Mesenchymal stem cell (in vitro differentiated cells and primary cell): ENCODE measurements at regions not wholly inside any gene's neighbourhood (a gene's known extent, or its start where the extent isn't known, plus 50 kb on each side); places are given as distances from the start of the nearest gene placed in this dataset.

Experiments
- DNase-seq: peaks from one replicate; pipeline ENCODE4 v3.0.0-alpha.2; 2013
- H2AFZ ChIP-seq: one replicate; pipeline ENCODE4 v1.6.1; 2013; ENCODE audit warnings: low read depth, mild to moderate bottlenecking, control low read depth, inconsistent platforms, low read length, moderate library complexity
- H2AK5ac ChIP-seq: 2 replicates; pipeline ENCODE4 v1.6.1; 2013; ENCODE audit warnings: low read length, moderate library complexity, mild to moderate bottlenecking, inconsistent platforms; ENCODE audit not compliant: severe bottlenecking
- H2BK120ac ChIP-seq: one replicate; pipeline ENCODE4 v1.6.1; 2013; ENCODE audit warnings: low read depth, mild to moderate bottlenecking, inconsistent platforms, low read length, moderate library complexity
- H2BK12ac ChIP-seq, 2 experiments: one replicate each; pipeline ENCODE4 v1.6.1; 2013; ENCODE audit warnings: inconsistent platforms in 2 of 2, low read length in 2 of 2, mild to moderate bottlenecking in 2 of 2, moderate library complexity in 2 of 2, control low read depth in 1 of 2
- H2BK15ac ChIP-seq: one replicate; pipeline ENCODE4 v1.6.1; 2013; ENCODE audit warnings: mild to moderate bottlenecking, low read depth, inconsistent platforms; ENCODE audit not compliant: poor library complexity, severe bottlenecking
- H2BK5ac ChIP-seq: 2 replicates; pipeline ENCODE4 v1.6.1; 2013; ENCODE audit warnings: low read depth, mild to moderate bottlenecking, low read length, control low read depth, inconsistent platforms; ENCODE audit not compliant: poor library complexity, severe bottlenecking
- H3K14ac ChIP-seq, 2 experiments: one replicate each; pipeline ENCODE4 v1.6.1; 2013; ENCODE audit warnings: inconsistent platforms in 2 of 2, low read length in 2 of 2, control low read depth in 1 of 2, mild to moderate bottlenecking in 1 of 2, moderate library complexity in 1 of 2
- H3K18ac ChIP-seq, 2 experiments: one replicate each; pipeline ENCODE4 v1.6.1; 2013; ENCODE audit warnings: inconsistent platforms in 2 of 2, low read length in 2 of 2, control low read depth in 1 of 2, low read depth in 1 of 2, mild to moderate bottlenecking in 1 of 2
- H3K23ac ChIP-seq, 2 experiments: one replicate each; pipeline ENCODE4 v1.6.1; 2013; ENCODE audit warnings: inconsistent platforms in 2 of 2, low read length in 2 of 2, mild to moderate bottlenecking in 2 of 2, moderate library complexity in 2 of 2, control low read depth in 1 of 2
- H3K27ac ChIP-seq: 2 replicates; pipeline ENCODE4 v1.5.1; 2013; ENCODE audit warnings: mild to moderate bottlenecking, moderate library complexity, low read length, control low read depth, inconsistent platforms; ENCODE audit not compliant: poor library complexity, severe bottlenecking
- H3K27me3 ChIP-seq, 2 experiments: 2 replicates each; pipeline versions ENCODE4 v1.6.1 to v1.7.0; 2013; ENCODE audit warnings: low read length in 2 of 2, mild to moderate bottlenecking in 2 of 2, moderate library complexity in 2 of 2, control low read depth in 1 of 2, inconsistent platforms in 1 of 2; ENCODE audit not compliant: control insufficient read depth in 1 of 2, insufficient read depth in 1 of 2
- H3K36me3 ChIP-seq, 2 experiments: 2 replicates each; pipeline versions ENCODE4 v1.6.1 to v1.7.0; 2013; ENCODE audit warnings: low read length in 2 of 2, control low read depth in 1 of 2, inconsistent platforms in 1 of 2, low read depth in 1 of 2, mild to moderate bottlenecking in 1 of 2; ENCODE audit not compliant: insufficient read depth in 2 of 2, control insufficient read depth in 1 of 2
- H3K4ac ChIP-seq, 2 experiments: one replicate each; pipeline ENCODE4 v1.6.1; 2013; ENCODE audit warnings: inconsistent platforms in 2 of 2, low read length in 2 of 2, mild to moderate bottlenecking in 2 of 2, moderate library complexity in 2 of 2, control low read depth in 1 of 2, low read depth in 1 of 2
- H3K4me1 ChIP-seq: 2 replicates; pipeline ENCODE4 v1.6.1; 2013; ENCODE audit warnings: low read depth, low read length, control low read depth; ENCODE audit not compliant: control insufficient read depth, insufficient read depth
- H3K4me2 ChIP-seq: 2 replicates; pipeline ENCODE4 v1.6.1; 2013; ENCODE audit warnings: low read length, mild to moderate bottlenecking, inconsistent platforms; ENCODE audit not compliant: poor library complexity, severe bottlenecking
- H3K4me3 ChIP-seq, 2 experiments: 2 replicates each; pipeline versions ENCODE4 v1.5.1 to v1.7.0; 2013; ENCODE audit warnings: low read length in 2 of 2, mild to moderate bottlenecking in 2 of 2, control low read depth in 1 of 2, low read depth in 1 of 2; ENCODE audit not compliant: insufficient read depth in 1 of 2
- H3K79me1 ChIP-seq: replicated peaks from 2 replicates; pipeline ENCODE4 v1.6.1; 2013; ENCODE audit warnings: mild to moderate bottlenecking, control low read depth, low read length, inconsistent platforms; ENCODE audit not compliant: poor library complexity, severe bottlenecking
- H3K9ac ChIP-seq: 2 replicates; pipeline ENCODE4 v1.7.0; 2013; ENCODE audit warnings: mild to moderate bottlenecking, low read length, moderate library complexity
- H3K9me3 ChIP-seq: 2 replicates; pipeline ENCODE4 v1.7.0; 2013; ENCODE audit warnings: mild to moderate bottlenecking, low read length; ENCODE audit not compliant: control insufficient read depth
- H4K8ac ChIP-seq: one replicate; pipeline ENCODE4 v1.6.1; 2013; ENCODE audit warnings: inconsistent platforms, mild to moderate bottlenecking, low read length, moderate library complexity
- H4K91ac ChIP-seq: one replicate; pipeline ENCODE4 v1.6.1; 2013; ENCODE audit warnings: mild to moderate bottlenecking, low read length, inconsistent platforms
- WGBS: methylation state at CpG from one replicate; pipeline ENCODE4 v1.1.7; 2013; ENCODE audit warnings: mixed read lengths; 5-methylcytosine and 5-hydroxymethylcytosine counted together

GRCh38 chr9:88237991-88238571 lies 99.8 kb upstream of the SPATA31C2 start:
- no peak overlapping the region for H4K91ac ChIP-seq
- H3K79me1 ChIP-seq = no peaks in the 10 kb centered on the region
- no peak overlapping the region for H2BK15ac ChIP-seq
- H3K4ac ChIP-seq = no peak overlapping the region
- no peak overlapping the region for H3K27ac ChIP-seq
- H2BK120ac ChIP-seq = no peak overlapping the region
- no peak overlapping the region for H3K9ac ChIP-seq
- no peak overlapping the region for H3K4me2 ChIP-seq
- WGBS = 93% methylated on average over 8 of the region's 11 CpGs
- no peak overlapping the region for H2AK5ac ChIP-seq
- H4K8ac ChIP-seq = no peak overlapping the region
- no peak overlapping the region for H3K14ac ChIP-seq
- DNase-seq = no peak
- H2AFZ ChIP-seq = no peak overlapping the region
- H3K18ac ChIP-seq = no peak overlapping the region
- H2BK5ac ChIP-seq = no peak overlapping the region
- no peak overlapping the region for H2BK12ac ChIP-seq
- H3K4me1 ChIP-seq = peaks cover 3% of the 10 kb centered on the region
- no peaks in the 10 kb centered on the region for H3K27me3 ChIP-seq
- no peak overlapping the region for H3K4me3 ChIP-seq
- no peaks in the 10 kb centered on the region for H3K9me3 ChIP-seq
- H3K36me3 ChIP-seq = no peaks in the 10 kb centered on the region
- no peak overlapping the region for H3K23ac ChIP-seq

DNA sequence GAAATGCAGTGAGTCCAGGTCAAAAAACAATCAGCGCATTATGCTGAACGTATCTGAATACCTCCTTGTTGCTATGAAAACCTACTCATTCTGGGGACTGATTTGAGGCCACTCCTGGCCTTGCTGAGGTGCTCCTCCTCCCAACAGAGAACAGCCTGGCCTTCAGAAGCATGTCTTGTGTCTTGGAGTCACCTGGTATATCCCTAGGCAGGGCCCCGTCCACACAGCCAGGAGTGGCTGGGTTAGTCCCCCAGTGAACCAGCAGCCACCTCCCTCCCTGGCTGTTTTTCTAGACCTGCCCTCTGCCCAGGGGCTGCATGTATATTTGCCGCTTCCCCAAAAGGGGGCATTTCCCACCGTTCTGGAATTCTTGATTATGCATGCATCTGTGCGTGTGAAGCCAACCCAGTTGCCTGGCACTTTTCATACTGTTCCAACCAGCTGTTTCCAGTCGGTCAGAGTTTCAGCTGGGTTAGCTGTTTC lies 99.2 kb upstream of the SPATA31C2 start:
- Histone ChIP-seq H4K91ac (no peak overlapping the region), H2AFZ (no peak overlapping the region), H3K18ac (no peak overlapping the region), H4K8ac (no peak overlapping the region), H3K27ac (no peak overlapping the region), H3K4me1 (peaks cover 3% of the 10 kb centered on the region), H2BK120ac (no peak overlapping the region), H3K23ac (no peak overlapping the region), H3K36me3 (no peaks in the 10 kb centered on the region), H2BK12ac (no peak overlapping the region), H3K14ac (no peak overlapping the region), H3K4me3 (no peak overlapping the region), H3K27me3 (no peaks in the 10 kb centered on the region), H3K9ac (no peak overlapping the region), H3K9me3 (no peaks in the 10 kb centered on the region), H3K4me2 (no peak overlapping the region), H2BK15ac (no peak overlapping the region), H2BK5ac (no peak overlapping the region), H2AK5ac (no peak overlapping the region), H3K79me1 (no peaks in the 10 kb centered on the region), H3K4ac (no peak overlapping the region)
- DNase-seq = no peak
- 78% methylated on average over 7 of the region's 7 CpGs for WGBS

GRCh38 chr9:88236511-88237478 lies 98.5 kb upstream of the SPATA31C2 start:
- no peak overlapping the region for H2BK120ac ChIP-seq
- no peak overlapping the region for H3K9ac ChIP-seq
- H4K91ac ChIP-seq = no peak overlapping the region
- peaks cover 3% of the 10 kb centered on the region for H3K4me1 ChIP-seq
- H2BK12ac ChIP-seq = no peak overlapping the region
- no peak overlapping the region for H2BK5ac ChIP-seq
- no peak overlapping the region for H3K23ac ChIP-seq
- H3K9me3 ChIP-seq = no peaks in the 10 kb centered on the region
- no peaks in the 10 kb centered on the region for H3K36me3 ChIP-seq
- 87% methylated on average over 18 of the region's 18 CpGs for WGBS
- no peak overlapping the region for H3K18ac ChIP-seq
- no peaks in the 10 kb centered on the region for H3K27me3 ChIP-seq
- no peaks in the 10 kb centered on the region for H3K79me1 ChIP-seq
- H3K27ac ChIP-seq = no peak overlapping the region
- no peak for DNase-seq
- H2BK15ac ChIP-seq = no peak overlapping the region
- no peak overlapping the region for H3K4me2 ChIP-seq
- no peak overlapping the region for H2AK5ac ChIP-seq
- no peak overlapping the region for H3K4ac ChIP-seq
- no peak overlapping the region for H2AFZ ChIP-seq
- H3K4me3 ChIP-seq = no peak overlapping the region
- no peak overlapping the region for H4K8ac ChIP-seq
- H3K14ac ChIP-seq = no peak overlapping the region

DNA sequence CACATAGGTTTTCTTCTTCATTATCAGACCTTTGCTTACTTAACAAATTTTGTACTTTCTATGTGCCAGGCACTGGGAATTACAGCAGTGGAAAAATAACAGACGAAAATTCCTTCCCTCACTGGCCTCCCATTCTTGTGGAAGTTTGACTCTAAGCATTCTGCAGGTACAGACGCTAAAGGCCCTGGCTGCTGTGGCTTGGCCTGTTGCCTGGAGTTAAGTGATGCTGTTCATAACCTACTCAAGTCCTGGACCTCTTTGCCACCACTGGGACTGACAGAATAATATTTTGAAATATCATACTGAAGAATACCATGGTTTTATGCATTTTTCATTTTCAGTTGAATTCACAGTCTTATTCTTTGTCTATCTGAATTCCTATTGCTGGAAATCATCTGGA lies 97.3 kb upstream of the SPATA31C2 start:
- no peak overlapping the region for H3K4me2 ChIP-seq
- H4K91ac ChIP-seq = no peak overlapping the region
- H3K4me3 ChIP-seq = no peak overlapping the region
- no peak overlapping the region for H2BK12ac ChIP-seq
- no peak overlapping the region for H3K14ac ChIP-seq
- no peak overlapping the region for H3K18ac ChIP-seq
- no peak overlapping the region for H2AFZ ChIP-seq
- no peaks in the 10 kb centered on the region for H3K27me3 ChIP-seq
- H3K4ac ChIP-seq = no peak overlapping the region
- no peak overlapping the region for H2BK5ac ChIP-seq
- WGBS = 78% methylated on average over 2 of the region's 2 CpGs
- no peak overlapping the region for H2BK120ac ChIP-seq
- no peak for DNase-seq
- no peaks in the 10 kb centered on the region for H3K36me3 ChIP-seq
- H3K4me1 ChIP-seq = peaks cover 3% of the 10 kb centered on the region
- no peak overlapping the region for H2AK5ac ChIP-seq
- no peak overlapping the region for H3K9ac ChIP-seq
- no peak overlapping the region for H4K8ac ChIP-seq
- no peak overlapping the region for H3K23ac ChIP-seq
- no peak overlapping the region for H2BK15ac ChIP-seq
- peaks cover 3% of the 10 kb centered on the region for H3K9me3 ChIP-seq
- H3K79me1 ChIP-seq = no peaks in the 10 kb centered on the region
- H3K27ac ChIP-seq = no peak overlapping the region
